B cell (primary cell): ENCODE measurements at regions not wholly inside any gene's neighbourhood (a gene's known extent, or its start where the extent isn't known, plus 50 kb on each side); places are given as distances from the start of the nearest gene placed in this dataset.

ENCODE experiments used
- ATAC-seq: fragments of 200-7000 bp; cut with Tn5 transposase; one replicate; pipeline ENCODE4 v1.10.0; 2021; ENCODE audit warnings: low read depth, mild to moderate bottlenecking, moderate number of reproducible peaks, moderate library complexity
- CTCF ChIA-PET: fragments of 350-600 bp; sonication (Branson Sonifier 250); formaldehyde crosslinking; loops from one replicate; lab custom pipeline; 2021; ENCODE audit warnings: antibody characterized with exemption, inconsistent platforms; lab: Charles Lee
- POLR2A ChIA-PET: fragments of 350-600 bp; sonication (Branson Sonifier 250); formaldehyde crosslinking; loops from one replicate; lab custom pipeline; 2021; ENCODE audit warnings: antibody characterized with exemption; lab: Charles Lee
- DNase-seq: peaks from one replicate; pipeline ENCODE4 v3.0.0; 2013
- H2AFZ ChIP-seq: 2 replicates; pipeline ENCODE4 v1.6.1; 2012; ENCODE audit warnings: mild to moderate bottlenecking, low read depth, low read length; ENCODE audit not compliant: insufficient read depth, poor library complexity, severe bottlenecking
- H3K27ac ChIP-seq, 2 donors: 1 replicate in 1 of 2; 2 replicates in 1 of 2; pipeline ENCODE4 v1.5.1; 2012 to 2013; ENCODE audit warnings: low read length in 2 of 2, mild to moderate bottlenecking in 2 of 2, moderate library complexity in 1 of 2
- H3K27me3 ChIP-seq, 4 experiments: fragments of 200-600 bp in 1 of 4; sonication (generic) in 1 of 4; replicated peaks in 1 of 4; 1 replicate in 2 of 4; 2 replicates in 2 of 4; pipeline versions ENCODE4 v1.6.1 to v1.7.0; 2013 to 2016; ENCODE audit warnings: low read length in 3 of 4, mild to moderate bottlenecking in 2 of 4, mixed read lengths in 1 of 4, moderate library complexity in 1 of 4; ENCODE audit not compliant: insufficient read depth in 4 of 4, control insufficient read depth in 3 of 4; ENCODE audit errors: control extremely low read depth in 1 of 4
- H3K36me3 ChIP-seq, 2 experiments: replicated peaks in 1 of 2; 1 replicate in 1 of 2; 2 replicates in 1 of 2; pipeline versions ENCODE4 v1.6.1 to v1.7.1; 2013; ENCODE audit warnings: low read length in 1 of 2; ENCODE audit not compliant: insufficient read depth in 2 of 2, control insufficient read depth in 1 of 2; ENCODE audit errors: control extremely low read depth in 1 of 2, extremely low read depth in 1 of 2
- H3K4me1 ChIP-seq, 2 donors: fragments of 200-600 bp in 1 of 2; sonication (generic) in 1 of 2; 1 replicate in 1 of 2; 2 replicates in 1 of 2; pipeline versions ENCODE4 v1.5.1 to v1.6.1; 2013 to 2017; ENCODE audit warnings: low read length in 2 of 2; ENCODE audit not compliant: control insufficient read depth in 2 of 2, insufficient read depth in 2 of 2
- H3K4me2 ChIP-seq: replicated peaks from 2 replicates; pipeline ENCODE3; 2012; ENCODE audit warnings: mild to moderate bottlenecking, low read depth, low read length; ENCODE audit not compliant: poor library complexity, severe bottlenecking
- H3K4me3 ChIP-seq, 5 experiments: fragments of 200-600 bp in 1 of 5; sonication (generic) in 1 of 5; 1 replicate in 3 of 5; 2 replicates in 2 of 5; pipeline versions ENCODE4 v1.5.1 to v1.7.0; 2011 to 2016; ENCODE audit warnings: low read length in 4 of 5, mild to moderate bottlenecking in 4 of 5, low read depth in 2 of 5, control low read depth in 1 of 5, moderate library complexity in 1 of 5; ENCODE audit not compliant: insufficient read depth in 1 of 5; ENCODE audit errors: control extremely low read depth in 1 of 5, extremely low read depth in 1 of 5
- H3K79me2 ChIP-seq: fragments of 200-600 bp; sonication (generic); one replicate; pipeline ENCODE4 v1.6.0; 2016; ENCODE audit warnings: low read length; ENCODE audit not compliant: control insufficient read depth, insufficient read depth
- H3K9ac ChIP-seq: fragments of 200-600 bp; sonication (generic); 2 replicates; pipeline ENCODE4 v1.6.1; 2017; ENCODE audit warnings: mild to moderate bottlenecking, low read length, moderate library complexity
- H3K9me3 ChIP-seq, 3 donors: one replicate each; pipeline versions ENCODE4 v1.6.1 to v1.7.1; 2013; ENCODE audit warnings: low read length in 2 of 3; ENCODE audit not compliant: control insufficient read depth in 2 of 3, insufficient read depth in 1 of 3; ENCODE audit errors: control extremely low read depth in 1 of 3
- H4K20me1 ChIP-seq: 2 replicates; pipeline ENCODE4 v1.6.0; 2012; ENCODE audit warnings: mild to moderate bottlenecking, low read length; ENCODE audit not compliant: insufficient read depth, control insufficient read depth, poor library complexity, severe bottlenecking
- H3K27ac Mint-ChIP-seq: one replicate; pipeline ENCODE4 v1.8.0; 2021; ENCODE audit warnings: mixed read lengths
- H3K27me3 Mint-ChIP-seq: one replicate; pipeline ENCODE4 v1.8.0; 2021; ENCODE audit warnings: mixed read lengths
- H3K4me1 Mint-ChIP-seq: one replicate; pipeline ENCODE4 v1.8.0; 2021; ENCODE audit warnings: mixed read lengths
- H3K4me3 Mint-ChIP-seq: one replicate; pipeline ENCODE4 v1.8.0; 2021; ENCODE audit warnings: mixed read lengths
- H3K9me3 Mint-ChIP-seq: one replicate; pipeline ENCODE4 v1.8.0; 2022; ENCODE audit warnings: mixed read lengths; ENCODE audit not compliant: insufficient read depth
- EZH2 ChIP-seq: IDR thresholded peaks from 2 replicates; pipeline ENCODE4 v1.6.1; 2012; ENCODE audit warnings: borderline replicate concordance, low read depth, mild to moderate bottlenecking, moderate library complexity, low read length; ENCODE audit not compliant: insufficient read depth, poor library complexity, severe bottlenecking
- WGBS: methylation state at CpG from one replicate; pipeline ENCODE4 v1.1.5; 2013; ENCODE audit warnings: missing lambda C conversion rate; ENCODE audit not compliant: insufficient coverage; 5-methylcytosine and 5-hydroxymethylcytosine counted together
- intact Hi-C: fragments of 100-400 bp; cut with micrococcal nuclease; formaldehyde crosslinking; loops from one replicate; pipeline ENCODE4 v1.10.0; 2022
- TF ChIP-seq, protein P1 (sequence below): fragments of 200-600 bp; IDR thresholded peaks from one replicate; pipeline ENCODE4 v1.8.0; 2022; ENCODE audit warnings: antibody characterized with exemption, mild to moderate bottlenecking

DNA sequence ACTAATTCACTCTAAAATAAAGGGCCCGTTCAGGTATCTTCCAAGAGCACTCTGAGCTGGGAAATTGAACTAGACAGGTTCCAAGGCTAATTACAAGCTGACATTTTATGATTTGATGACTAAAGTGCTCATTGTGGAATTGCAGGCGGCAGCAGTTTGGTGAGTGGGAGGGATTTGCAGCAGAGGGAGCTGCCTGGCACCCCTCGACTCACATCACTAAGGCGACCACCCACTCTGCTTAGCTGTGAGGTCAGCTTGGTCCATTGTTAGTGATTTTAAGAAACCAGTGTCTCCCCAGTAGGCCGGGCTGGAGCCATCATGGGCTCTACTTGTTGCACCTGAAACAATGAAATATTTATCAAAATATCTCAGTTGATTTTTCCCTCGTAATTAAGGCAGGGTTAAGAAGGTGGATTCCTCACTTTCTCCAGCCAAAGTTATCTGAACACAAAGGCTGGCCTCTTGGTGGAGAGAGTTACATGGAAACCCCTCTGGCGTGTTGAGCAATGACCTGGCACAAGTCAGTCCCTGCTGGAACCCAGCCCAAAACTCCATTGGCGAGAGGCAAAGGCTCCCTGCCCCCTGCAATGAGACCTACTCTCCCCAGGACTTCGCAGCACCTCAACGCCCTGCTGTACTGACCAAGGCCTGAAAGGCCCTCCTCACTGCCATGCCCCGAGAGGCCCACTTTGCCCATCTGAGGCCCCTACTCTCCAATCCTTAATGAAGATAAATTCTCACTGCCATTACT lies 65.0 kb upstream of the ATP2B2 start:
- DNase-seq: no peak
- H3K27me3 Mint-ChIP-seq: peaks cover 40% of the 10 kb centered on the region
- TF ChIP-seq, protein P1, sequence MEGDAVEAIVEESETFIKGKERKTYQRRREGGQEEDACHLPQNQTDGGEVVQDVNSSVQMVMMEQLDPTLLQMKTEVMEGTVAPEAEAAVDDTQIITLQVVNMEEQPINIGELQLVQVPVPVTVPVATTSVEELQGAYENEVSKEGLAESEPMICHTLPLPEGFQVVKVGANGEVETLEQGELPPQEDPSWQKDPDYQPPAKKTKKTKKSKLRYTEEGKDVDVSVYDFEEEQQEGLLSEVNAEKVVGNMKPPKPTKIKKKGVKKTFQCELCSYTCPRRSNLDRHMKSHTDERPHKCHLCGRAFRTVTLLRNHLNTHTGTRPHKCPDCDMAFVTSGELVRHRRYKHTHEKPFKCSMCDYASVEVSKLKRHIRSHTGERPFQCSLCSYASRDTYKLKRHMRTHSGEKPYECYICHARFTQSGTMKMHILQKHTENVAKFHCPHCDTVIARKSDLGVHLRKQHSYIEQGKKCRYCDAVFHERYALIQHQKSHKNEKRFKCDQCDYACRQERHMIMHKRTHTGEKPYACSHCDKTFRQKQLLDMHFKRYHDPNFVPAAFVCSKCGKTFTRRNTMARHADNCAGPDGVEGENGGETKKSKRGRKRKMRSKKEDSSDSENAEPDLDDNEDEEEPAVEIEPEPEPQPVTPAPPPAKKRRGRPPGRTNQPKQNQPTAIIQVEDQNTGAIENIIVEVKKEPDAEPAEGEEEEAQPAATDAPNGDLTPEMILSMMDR: no peak
- no peak for TF ChIP-seq EZH2

DNA sequence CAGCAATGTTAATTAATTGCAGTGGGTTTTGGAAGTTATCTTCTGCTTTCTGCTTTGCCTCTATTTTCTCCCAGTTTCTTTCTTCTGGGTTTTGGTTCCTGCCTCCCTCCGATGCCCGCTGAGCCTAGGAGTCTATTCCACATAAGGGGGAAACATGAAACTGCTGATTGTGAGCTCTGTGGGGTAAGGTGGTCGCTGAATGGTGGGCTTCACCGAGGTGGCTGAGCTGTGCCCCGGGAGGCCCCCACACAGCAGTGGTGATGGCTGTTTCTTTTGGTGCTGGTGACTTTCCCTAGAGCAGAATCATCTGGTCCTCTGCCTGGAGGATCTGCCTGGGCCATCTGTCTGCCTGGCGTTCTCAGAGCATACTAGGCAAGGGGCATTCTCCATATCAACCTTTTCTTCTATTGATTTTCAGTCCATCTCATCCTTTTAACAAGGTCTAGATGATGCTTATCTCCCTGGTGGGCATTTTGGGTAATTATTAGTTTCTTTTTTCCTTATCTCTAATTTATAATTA lies 68.8 kb upstream of the ATP2B2 start:
- intact Hi-C loops: no loop called here
- CTCF ChIA-PET: no interaction called here
- POLR2A ChIA-PET: no interaction called here
- Mint-ChIP-seq H3K27ac (no peak overlapping the region), H3K4me3 (no peak overlapping the region), H3K9me3 (no peaks in the 10 kb centered on the region), H3K27me3 (peaks cover 24% of the 10 kb centered on the region), H3K4me1 (no peaks in the 10 kb centered on the region)
- H2AFZ ChIP-seq: no peak overlapping the region
- H3K27ac ChIP-seq: no peak overlapping the region
- no peaks in the 10 kb centered on the region for H3K36me3 ChIP-seq
- H3K4me3 ChIP-seq: no peak overlapping the region
- no peak for DNase-seq
- peaks cover 0 to 3% (median 0%) of the 10 kb centered on the region in 3 donors for H3K9me3 ChIP-seq
- TF ChIP-seq, protein P1: no peak
- no peak for TF ChIP-seq EZH2
- ATAC-seq: no peak
- H3K27me3 ChIP-seq: peaks cover 0 to 11% (median under 1%) of the 10 kb centered on the region in 4 experiments
- no peaks in the 10 kb centered on the region for H3K79me2 ChIP-seq
- no peak overlapping the region for H3K4me2 ChIP-seq
- 87% methylated on average over 5 of the region's 6 CpGs for WGBS
- H3K9ac ChIP-seq: no peak overlapping the region
- H3K4me1 ChIP-seq: no peaks in the 10 kb centered on the region
- no peaks in the 10 kb centered on the region for H4K20me1 ChIP-seq

More for the DNA sequence above, 65.0 kb upstream of the ATP2B2 start:
- H3K4me2 ChIP-seq: no peak overlapping the region
- Mint-ChIP-seq H3K27ac (no peak overlapping the region), H3K9me3 (no peaks in the 10 kb centered on the region), H3K4me3 (no peak overlapping the region), H3K4me1 (no peaks in the 10 kb centered on the region)
- WGBS: 96% methylated on average over 6 of the region's 11 CpGs
- no peaks in the 10 kb centered on the region for H4K20me1 ChIP-seq
- no peak overlapping the region for H3K9ac ChIP-seq
- H3K79me2 ChIP-seq: no peaks in the 10 kb centered on the region
- no peak for ATAC-seq
- H3K4me1 ChIP-seq: no peaks in the 10 kb centered on the region
- peaks cover 0 to 3% (median 0%) of the 10 kb centered on the region in 3 donors for H3K9me3 ChIP-seq
- H3K27ac ChIP-seq: no peak overlapping the region
- no peaks in the 10 kb centered on the region for H3K36me3 ChIP-seq
- H3K27me3 ChIP-seq: peaks cover 0 to 14% (median 6%) of the 10 kb centered on the region in 4 experiments
- H3K4me3 ChIP-seq: no peak overlapping the region
- intact Hi-C loops: no loop called here
- no peak overlapping the region for H2AFZ ChIP-seq
- ChIA-PET POLR2A (no interaction called here), CTCF (no interaction called here)
